Medulla oblongata (tissue), 1 donor: ENCODE measurements at regions not wholly inside any gene's neighbourhood (a gene's known extent, or its start where the extent isn't known, plus 50 kb on each side); places are given as distances from the start of the nearest gene placed in this dataset.

Source experiments
- DNase-seq: peaks from one replicate; pipeline ENCODE4 v3.0.0-alpha.2; 2015; ENCODE audit errors: extremely low spot score

DNA sequence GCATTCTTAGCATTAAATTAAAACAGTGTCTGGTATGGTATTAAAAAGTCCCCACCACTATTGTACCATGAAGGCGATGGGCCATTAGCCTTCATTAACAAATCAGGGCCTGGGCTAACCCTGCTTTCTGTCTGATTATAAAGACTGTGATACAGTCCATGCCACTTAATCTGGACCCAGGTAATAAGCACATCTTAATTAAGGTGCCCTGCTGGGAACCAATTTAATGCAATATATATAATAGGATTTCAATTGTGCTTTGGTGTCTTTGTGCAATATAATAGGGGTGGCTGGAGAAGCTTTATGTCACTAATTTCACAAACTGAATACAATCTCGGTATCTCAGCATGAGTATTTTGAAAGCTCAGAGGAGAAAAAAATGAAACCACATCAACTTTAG, 64.4 kb upstream of the CDH8 start:
- no peak for DNase-seq

- DNase-seq, result no peak
These were observed 53.5 kb upstream of the CDH8 start for GRCh38 chr16:62089715-62090114.

DNA sequence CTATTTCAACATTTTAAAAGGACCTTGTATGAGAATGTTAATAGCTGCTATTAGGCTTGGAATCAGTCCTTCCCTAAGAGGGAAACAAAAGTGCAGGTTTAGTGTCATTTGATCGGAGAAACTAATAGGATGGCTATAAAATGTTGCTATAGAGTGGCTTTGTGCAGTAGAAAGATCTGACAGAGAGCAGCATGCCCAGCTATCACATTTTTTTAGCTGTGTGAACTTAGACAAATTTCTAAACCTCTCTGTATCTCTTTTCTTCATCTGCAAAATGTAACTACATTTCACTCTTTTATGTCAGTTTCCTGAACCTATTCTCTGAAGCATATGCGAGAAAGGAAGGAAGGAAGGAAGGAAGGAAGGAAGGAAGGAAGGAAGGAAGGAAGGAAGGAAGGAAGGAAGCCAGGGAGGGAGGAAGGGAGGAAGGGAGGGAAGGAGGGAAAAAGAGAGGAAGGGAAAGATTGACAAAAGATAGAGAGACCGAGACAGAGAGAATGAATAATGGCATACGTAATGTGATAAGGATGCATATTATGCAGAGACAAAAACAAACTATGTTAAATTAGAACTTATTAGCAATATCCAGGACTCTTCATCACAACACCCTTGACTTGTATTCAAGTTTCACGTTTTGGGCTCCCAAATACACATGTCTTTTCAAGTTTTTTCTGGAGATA, 52.6 kb upstream of the CDH8 start:
- no peak for DNase-seq
